Frontal cortex (tissue), 3 donors: ENCODE measurements at regions not wholly inside any gene's neighbourhood (a gene's known extent, or its start where the extent isn't known, plus 50 kb on each side); places are given as distances from the start of the nearest gene placed in this dataset.
"Not testable (repeated sequence)": the region's sequence is repeated elsewhere in the genome, so short reads cannot be mapped to it uniquely, and the experiment has no call there.

Experiments
- DNase-seq, 2 donors: peaks; one replicate each; pipeline ENCODE4 v3.0.0; 2012; ENCODE audit warnings: low spot score in 2 of 2
- FAIRE-seq: peaks from 2 replicates; lab custom pipeline; 2012; peaks lifted over from hg19 to GRCh38; lab: Jason Lieb, UNC
- donor health status: control.
- donor health status: control.
- donor health status: control.

GRCh38 chr11:69915501-69916250 lies 96.5 kb upstream of the FGF3 start:
- DNase-seq: peak; percentile 38 to 67
- FAIRE-seq: no peak

GRCh38 chr11:69916251-69916649 lies 97.0 kb upstream of the FGF3 start:
- FAIRE-seq, DNase-seq: not testable (repeated sequence)

- no peak for FAIRE-seq
- no peak for DNase-seq
Measured at GRCh38 chr11:69916806-69917387, 97.7 kb upstream of the FGF3 start.

GRCh38 chr11:69917529-69917928 lies 98.3 kb upstream of the FGF3 start:
- FAIRE-seq (no peak), DNase-seq (no peak)

DNA sequence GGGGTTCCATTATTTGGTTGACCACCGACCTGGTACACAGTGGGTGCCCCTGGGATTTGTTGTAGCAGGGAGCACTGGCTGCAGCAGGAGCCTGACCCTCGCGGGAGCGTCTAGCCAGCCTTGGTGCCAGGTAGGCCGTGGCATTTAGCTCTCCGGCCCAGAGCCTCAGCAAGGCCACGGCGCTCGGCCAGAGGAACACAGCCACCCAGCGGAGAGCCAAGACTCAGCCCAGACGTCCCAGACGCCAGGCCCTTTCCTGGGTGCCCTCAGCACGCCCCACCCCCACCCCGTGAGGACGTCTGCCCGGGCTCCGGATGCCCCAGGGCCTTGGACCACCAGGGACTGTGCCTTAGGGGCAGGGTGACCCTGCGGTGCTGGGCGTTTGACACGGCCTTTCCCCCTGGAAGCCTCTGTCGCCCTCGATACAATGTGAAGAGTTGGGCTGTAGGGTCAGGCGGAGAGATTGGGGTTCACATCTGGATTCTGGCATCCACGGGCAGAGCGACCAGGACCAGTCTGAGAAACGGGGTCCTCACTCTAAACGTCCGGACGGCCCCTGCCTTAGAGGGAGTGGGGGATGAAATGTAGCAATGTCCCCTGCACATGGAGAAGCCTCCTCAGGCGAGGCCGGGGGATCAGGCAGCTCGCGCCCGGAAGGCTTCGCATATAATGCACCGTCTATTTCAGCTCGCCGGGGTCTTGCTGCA lies 99.2 kb upstream of the FGF3 start:
- DNase-seq: no peak
- FAIRE-seq: no peak

DNA sequence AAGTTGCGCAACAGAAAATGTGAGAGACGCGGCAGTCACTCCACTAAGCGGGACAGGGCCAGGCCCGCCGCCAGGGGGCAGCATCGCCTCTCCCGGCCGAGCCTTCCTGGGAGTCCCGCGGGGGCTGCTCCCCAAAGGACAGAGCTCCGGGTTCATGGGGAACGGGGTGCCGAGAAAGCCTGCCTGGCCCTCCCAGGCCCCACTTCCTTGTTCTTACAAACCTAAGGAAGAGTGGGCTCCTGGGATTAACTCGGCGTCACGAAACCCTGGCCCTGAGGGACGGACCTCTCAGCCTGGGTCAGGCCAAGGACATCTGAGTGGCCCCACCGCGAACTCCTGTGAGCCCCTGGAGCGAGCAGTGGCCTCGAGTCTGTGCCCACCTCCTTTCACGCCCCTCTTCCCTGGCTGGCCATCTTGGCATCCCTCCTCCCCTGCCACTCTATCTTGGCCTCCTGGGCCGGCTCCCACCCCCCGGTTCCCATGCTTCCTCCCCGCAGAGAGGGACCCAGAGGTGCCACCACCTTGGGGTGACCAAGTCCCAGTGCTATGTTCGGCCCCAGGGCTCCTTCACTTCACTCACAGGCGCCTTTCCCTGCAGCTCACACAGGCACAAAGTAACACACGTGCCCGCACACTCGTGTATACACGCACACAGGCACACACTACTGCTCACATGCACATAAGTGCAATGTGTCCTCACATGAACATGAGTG lies 99.9 kb upstream of the FGF3 start:
- no peak for FAIRE-seq
- DNase-seq: peak; percentile 51 to 83

DNA sequence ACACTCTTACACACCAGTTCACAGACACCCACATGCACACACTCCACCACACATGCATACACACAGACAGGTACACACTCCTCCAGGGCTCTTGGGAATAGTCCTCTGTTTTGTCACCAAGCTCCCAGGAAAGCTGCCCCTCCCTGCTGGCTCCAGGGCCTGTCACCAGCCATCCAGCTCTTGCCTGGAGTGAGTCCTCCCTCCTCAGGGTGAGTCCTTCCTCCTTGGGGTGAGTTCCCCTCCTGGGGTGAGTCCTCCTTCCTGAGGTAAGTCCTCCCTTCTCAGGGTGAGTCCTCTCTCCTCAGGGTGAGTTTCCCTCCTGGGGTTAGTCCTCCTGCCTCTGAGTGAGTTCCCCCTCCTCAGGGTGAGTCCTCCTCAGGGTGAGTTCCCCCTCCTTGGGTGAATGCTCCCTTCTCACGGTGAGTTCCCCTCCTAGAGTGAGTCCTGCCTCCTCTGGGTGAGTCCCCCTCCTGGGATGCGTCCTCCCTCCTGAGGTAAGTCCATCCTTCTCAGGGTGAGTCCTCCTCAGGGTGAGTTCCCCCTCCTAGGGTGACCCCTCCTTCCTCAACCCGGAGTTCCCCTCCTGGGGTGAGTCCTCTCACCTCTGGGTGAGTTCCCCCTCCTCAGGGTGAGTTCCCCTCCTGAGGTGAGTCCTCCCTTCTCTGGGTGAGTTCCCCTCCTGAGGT lies 100.6 kb upstream of the FGF3 start:
- FAIRE-seq: no peak
- no peak for DNase-seq

GRCh38 chr11:69920345-69921127 lies 101.3 kb upstream of the FGF3 start:
- FAIRE-seq: no peak

GRCh38 chr11:69921128-69922014 lies 102.2 kb upstream of the FGF3 start:
- DNase-seq (no peak), FAIRE-seq (no peak)

More at GRCh38 chr11:69920345-69921127, 101.3 kb upstream of the FGF3 start:
- no peak for DNase-seq

GRCh38 chr11:69922015-69922595 lies 102.9 kb upstream of the FGF3 start:
- no peak for DNase-seq
- FAIRE-seq: no peak

DNA sequence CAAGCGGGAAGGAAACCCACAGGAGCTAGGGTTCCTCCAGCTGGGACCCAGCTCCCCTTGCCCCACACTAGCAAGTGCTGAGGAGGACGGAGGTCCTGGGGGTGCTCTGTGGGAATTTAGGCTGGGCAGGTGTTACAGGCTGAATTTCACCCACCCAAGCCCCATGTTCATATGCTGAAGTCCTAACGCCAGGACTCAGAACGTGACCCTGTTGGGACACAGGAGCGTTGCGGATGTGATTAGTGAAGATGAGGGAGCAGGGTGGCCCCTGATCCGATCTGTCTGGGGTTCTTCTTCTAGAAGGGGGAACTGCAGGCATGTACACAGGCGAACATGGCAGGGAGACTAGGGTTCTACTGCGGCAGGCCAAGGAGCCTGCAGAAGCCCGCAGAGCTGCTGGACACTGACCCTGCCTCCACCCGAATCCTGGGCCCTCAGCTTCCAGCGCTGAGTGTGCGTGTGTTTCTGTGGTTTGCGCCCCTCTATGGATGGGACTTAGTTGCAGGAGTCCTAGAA lies 103.4 kb upstream of the FGF3 start:
- DNase-seq (no peak), FAIRE-seq (no peak)

DNA sequence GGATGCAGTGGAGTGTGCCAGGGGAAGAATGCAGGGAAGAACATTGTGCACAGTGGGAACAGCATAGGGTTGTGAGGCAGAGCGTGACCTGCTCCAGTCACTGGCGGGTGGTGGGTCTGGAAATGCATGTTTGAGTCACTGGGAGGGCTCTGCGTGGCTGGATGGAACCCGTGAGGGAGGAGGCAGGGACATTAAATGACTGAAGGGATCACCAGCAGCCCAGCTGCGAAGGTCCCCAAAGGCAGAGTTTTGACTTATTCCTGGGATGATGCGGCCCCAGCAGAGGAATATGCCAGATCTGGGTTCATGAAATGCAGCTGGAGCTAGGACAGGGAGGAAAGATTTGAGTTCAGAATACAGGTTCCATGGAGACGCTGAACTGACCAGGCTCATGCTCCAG lies 104.0 kb upstream of the FGF3 start:
- no peak for DNase-seq
- no peak for FAIRE-seq

DNA sequence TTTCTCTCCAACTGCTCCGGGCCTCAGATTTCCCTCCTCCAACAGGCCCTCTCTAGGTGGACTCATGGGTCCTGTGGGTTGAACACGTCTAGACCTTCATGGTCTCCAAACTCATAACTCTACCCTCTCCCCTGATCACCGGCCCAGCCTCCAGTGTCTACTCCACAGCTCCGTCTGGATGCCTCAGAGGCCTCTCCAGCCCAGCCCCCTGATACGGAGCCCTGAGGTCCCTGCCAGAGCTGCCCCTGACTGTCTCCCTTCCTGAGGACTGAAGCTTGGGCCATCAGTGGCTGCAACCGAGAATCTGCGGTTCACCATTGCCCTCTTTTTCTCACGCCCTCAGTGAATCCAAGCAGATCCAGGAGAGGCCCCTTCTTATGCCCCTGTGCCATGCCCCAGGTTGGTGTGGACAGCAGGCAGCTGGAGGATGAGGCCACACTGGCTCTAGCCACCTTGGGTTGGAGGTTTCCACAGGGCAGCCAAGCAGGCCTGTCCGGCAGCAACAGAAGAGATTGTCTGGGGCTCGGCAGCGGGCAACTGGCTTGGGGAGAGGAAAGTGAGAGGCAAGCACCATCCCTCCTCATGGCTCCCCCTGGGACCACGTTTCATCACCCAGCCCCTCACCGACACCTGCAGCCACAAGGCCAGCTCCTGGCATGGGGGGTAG lies 104.6 kb upstream of the FGF3 start:
- no peak for DNase-seq
- FAIRE-seq: no peak

DNA sequence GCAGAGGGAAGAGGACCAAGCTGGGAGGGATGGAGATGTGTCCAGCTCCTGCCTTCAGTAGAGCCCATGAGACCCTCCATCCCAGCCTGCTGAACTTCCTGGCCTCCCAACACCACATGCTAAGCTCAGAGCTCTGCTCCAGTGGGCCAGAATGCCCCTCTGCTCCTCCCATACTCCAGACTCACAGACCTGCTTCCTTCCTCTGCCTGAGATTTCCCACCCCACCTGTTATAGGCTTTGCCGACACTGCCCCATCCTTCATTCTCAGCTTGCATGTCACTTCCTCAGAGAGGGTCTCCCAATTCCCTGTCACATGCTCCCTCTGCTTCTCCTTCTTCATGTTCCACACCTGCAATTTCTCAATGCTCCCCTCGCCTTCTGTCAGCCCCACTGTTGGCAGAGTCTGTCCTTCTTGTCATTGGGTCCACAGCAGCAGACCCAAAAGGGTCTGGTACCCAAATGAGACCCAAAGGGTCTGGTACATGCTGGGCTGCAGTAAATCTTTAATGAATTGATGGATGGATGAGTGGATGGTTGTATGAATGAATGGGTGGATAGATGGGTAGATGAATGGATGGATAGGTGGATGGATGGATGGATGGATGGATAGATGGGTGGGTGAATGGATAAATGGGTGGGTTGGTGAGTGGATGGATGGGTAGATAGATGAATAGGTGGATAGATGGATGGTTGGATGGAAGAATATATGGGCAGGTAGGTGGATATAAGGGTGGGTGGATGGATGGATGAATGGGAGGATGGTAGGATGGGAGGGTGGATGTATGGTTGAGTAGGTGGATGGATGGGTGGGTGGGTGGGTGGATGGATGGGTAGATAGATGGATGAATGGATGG lies 105.3 kb upstream of the FGF3 start:
- DNase-seq: no peak
- no peak for FAIRE-seq

DNA sequence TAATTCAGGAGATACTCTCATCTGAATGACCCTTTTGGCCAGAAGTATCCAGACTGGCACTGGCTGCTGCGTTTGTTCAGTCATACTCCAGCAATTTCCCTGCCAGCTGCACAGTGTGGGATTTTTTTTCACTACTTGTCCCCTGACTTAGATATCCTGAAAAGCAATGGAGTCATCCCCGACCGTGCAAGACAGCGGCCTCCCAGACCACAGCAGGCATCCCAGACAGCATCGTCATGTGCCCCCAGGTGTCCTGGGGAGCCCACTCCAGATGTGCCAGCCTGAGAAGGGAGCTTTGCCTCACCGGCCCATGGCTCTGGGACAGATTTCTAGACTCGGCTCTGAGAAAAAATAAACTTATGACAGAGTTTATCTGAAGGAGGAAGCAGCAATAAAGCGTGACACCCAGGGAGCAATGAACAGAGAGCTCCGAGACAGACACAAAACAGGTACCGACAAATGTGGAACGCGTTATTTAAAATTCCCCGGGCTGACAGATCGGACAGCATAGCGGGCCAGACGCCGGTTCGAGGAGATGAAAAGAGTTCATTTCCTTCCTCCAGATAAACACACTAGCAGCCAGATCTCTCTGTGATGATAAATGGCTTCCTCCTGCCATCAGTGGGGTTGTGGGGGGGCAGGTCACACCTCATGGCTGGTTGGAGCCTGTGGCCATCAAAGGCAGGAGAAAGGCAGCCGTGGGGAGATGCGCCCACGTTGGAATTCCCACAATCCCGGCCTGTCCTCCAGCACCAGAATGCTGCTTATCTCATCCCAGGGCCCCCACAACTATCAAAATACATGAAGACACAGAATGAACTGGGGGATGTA lies 106.4 kb upstream of the FGF3 start:
- DNase-seq: no peak
- FAIRE-seq: no peak
